NB4 (cell line): ENCODE measurements at regions not wholly inside any gene's neighbourhood (a gene's known extent, or its start where the extent isn't known, plus 50 kb on each side); places are given as distances from the start of the nearest gene placed in this dataset.

Experiments
- CTCF ChIP-seq: IDR thresholded peaks from one replicate; pipeline ENCODE4 v1.5.1; 2012; ENCODE audit warnings: low read depth, low read length
- MYC ChIP-seq: IDR thresholded peaks from 2 replicates; pipeline ENCODE4 v1.6.1; 2011; ENCODE audit warnings: low read depth, low read length
- TF ChIP-seq, protein P1 (sequence below): IDR thresholded peaks from 2 replicates; pipeline ENCODE4 v1.6.1; 2011; ENCODE audit warnings: low read depth, low read length

DNA sequence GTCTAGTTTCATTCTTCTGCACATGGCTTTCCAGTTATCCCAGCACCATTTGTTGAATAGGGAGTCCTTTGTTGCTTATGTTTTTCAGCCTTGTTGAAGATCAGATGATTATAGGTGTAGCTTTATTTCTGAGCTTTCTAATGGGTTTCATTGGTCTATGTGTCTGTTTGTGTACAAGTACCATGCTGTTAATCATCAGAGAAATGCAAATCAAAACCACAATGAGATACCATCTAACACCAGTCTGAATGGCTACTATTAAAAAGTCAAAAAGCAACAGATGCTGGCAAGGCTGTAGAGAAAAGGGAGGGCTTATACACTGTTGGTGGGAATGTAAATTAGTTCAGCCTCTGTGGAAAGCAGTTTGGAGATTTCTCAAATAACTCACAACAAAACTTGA is 321.5 kb upstream of the PTBP2 start:
- no peak for TF ChIP-seq MYC
- no peak for TF ChIP-seq CTCF
- TF ChIP-seq, protein P1, sequence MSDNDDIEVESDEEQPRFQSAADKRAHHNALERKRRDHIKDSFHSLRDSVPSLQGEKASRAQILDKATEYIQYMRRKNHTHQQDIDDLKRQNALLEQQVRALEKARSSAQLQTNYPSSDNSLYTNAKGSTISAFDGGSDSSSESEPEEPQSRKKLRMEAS = no peak
